COLO829 (cell line): ENCODE measurements at regions not wholly inside any gene's neighbourhood (a gene's known extent, or its start where the extent isn't known, plus 50 kb on each side); places are given as distances from the start of the nearest gene placed in this dataset.
"Not testable (repeated sequence)": the region's sequence is repeated elsewhere in the genome, so short reads cannot be mapped to it uniquely, and the experiment has no call there.

ENCODE experiments used
- DNase-seq: peaks from one replicate; pipeline ENCODE4 v3.0.0; 2012; ENCODE audit warnings: low spot score

DNA sequence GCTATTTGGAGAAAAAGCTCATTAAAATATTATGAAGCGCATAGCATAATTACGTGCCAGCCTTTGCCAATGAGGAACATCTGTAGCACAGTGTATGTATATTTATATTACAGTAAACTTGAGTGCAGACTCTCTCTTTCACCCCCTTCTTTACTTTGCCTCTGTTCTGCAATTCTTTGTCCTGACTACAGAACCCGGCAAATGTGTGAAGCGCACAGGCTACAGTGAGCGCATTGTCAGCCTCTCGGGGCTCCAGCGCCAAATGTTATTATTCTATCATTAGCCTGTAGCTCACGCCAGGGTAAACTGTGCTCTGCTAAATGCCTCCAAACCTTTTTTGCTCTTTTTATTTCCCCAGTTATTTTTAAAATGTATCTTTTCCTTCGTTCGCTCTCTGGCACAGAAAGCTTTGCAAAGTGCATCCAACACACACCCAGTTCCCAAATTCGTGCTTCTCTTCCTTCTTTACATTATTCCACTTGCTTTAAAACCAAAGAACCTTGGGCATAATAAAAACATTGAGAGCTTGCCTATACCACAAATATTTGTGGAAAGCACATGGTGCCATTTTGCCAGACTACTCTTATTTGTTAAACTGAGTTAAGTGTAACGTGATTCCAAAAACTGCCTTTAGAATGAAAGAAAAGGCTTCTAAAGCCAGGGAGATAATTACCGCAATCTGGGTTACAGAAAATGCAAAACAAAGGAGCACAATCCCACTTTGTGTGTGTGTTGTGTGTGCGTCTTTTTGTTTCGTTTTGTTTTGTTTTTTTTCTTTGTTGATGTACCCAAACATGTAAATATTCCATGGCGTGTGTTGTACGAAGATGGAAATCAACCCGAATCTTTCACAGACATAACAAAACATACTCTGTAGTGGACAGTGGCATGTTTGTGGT is 164.1 kb upstream of the MPDZ start:
- no peak for DNase-seq

- no peak for DNase-seq
Measured at GRCh38 chr9:13439685-13440476, 160.4 kb upstream of the MPDZ start.

GRCh38 chr9:13437866-13438265 is 158.4 kb upstream of the MPDZ start:
- DNase-seq, result no peak

DNA sequence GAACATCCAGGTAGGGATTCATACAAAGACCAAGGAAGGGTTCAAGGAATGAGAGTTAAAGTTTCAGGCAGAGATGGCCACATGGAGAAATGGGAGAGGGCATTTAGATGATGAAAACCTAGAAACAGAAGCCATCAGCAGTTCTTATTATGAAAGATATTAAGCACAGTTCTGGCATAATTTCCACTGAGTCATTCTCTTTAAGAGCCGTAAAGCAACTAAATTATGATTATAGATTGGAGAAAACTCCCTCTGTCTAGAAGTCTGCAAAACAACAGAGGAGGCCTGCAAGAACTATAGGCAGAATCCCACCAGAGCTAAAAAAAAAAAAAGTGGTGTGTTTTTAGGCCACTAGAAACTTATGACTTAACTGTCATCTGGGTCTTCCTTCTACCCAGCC is 157.1 kb upstream of the MPDZ start:
- DNase-seq, result no peak

GRCh38 chr9:13433453-13433852 is 154.0 kb upstream of the MPDZ start:
- not testable (repeated sequence) for DNase-seq

DNA sequence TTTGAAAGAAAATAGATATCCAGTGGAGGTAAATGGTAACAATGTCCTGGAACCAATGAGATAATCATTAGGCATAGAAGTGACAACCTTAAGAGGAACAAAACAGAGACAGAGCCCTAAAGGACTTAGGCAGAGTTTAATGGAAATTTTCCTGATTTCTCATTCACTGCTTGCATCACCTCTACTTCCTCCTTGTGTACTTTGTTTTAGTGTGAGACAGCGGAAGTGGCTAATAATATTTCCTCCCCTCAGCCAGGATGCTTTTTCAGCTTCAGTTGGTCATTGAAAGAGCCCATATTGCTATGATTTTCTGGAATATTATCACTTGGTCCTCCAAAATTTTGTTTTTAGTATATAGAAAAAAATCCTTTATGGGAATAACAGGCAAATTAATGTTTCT is 153.4 kb upstream of the MPDZ start:
- no peak for DNase-seq

DNA sequence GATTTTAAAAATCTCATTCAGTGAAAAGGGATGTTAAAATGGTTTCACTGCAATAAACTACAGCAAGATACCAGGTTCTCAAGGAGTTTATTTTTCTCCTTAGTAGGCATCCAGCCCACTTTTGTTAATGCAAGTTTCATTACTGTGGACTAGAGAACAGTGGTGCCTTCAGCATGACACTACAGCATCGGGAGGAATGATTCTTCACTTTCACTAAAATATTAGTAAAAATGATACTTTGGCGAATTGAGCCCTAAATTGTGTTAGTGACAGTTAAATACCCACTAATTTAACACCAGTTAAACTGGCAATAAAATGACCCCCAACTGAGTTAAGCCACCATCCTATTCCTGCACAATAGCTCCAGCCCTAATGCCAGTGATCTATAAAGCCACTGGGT is 152.2 kb upstream of the MPDZ start:
- no peak for DNase-seq

DNA sequence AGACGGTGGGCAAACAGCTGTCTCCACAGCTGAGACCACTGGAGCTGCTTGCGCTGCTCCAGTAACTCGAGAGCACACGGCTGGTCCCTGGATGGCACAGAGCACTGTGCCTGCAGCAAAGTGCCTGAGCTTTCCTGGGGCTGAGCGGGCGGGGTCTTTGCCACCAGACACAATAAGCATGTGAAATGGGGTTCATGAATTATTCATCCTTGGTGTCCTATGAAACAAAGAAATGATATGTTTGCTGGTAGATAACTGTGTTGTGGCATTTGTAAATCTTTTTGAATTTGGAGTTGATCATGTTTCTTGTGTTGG is 151.7 kb upstream of the MPDZ start:
- DNase-seq, result no peak

- no peak for DNase-seq
Measured at GRCh38 chr9:13430368-13431221, 151.1 kb upstream of the MPDZ start.

DNA sequence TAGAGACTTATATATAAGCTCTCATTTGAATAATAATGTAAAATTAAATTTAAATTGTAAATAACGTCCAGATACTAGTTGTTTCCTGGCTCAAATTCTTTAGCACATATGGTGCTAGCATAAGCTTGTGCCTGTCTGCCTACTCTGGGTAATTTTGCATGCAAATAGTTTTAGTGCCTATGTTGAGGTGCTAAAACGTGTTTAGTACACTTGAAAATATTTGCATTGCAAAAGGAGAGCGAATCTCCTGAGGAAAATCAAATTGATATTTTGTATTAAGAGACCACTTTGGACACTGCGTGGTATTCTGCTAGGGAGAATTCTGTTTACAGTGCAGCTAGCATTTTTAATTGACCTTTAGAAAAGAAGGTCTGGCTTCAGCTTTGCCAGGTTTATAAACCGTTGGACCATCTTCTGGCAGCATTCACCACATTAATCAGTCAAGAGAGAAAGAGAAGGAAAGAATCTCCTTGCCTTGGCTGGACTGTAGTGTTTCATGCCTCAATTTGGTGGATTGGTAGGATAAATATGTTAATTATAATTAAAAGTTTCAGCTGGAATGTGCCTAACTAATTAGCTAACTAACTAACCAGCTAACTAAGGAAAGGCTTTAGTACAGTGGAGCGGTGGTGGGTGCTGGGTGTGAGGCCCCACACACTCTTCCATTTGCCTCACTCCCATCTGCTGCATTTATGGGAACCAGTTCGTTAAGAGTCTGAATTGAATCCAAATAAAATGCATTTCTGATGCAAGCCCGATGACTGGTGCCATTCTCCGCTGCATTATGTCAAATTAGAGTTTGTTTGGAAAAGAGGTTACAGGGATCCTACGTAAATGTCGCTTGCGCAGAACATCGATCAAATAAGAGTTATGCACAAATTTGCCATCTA is 150.1 kb upstream of the MPDZ start:
- DNase-seq, result no peak

- DNase-seq, result no peak
Measured at GRCh38 chr9:13428766-13429165, 149.3 kb upstream of the MPDZ start.

DNA sequence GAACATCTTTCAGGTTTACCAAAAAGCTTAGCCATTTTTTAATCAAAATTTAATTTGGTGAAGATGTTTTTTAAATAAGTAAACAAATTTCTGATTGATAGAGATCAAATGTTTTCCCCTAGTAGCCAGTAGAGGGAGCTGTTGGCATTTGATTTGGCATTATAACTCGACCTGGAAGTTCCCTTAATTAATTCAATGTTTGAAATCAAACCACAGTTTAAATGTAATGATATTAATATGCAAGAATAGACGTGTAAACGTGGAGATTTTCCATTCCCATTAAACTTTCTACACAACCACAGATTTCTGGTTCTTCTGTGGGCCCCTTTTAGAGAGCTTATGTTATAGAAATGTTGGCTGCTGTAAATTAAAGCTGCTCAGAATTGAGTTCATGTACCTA is 148.1 kb upstream of the MPDZ start:
- peak; percentile 32 for DNase-seq

DNA sequence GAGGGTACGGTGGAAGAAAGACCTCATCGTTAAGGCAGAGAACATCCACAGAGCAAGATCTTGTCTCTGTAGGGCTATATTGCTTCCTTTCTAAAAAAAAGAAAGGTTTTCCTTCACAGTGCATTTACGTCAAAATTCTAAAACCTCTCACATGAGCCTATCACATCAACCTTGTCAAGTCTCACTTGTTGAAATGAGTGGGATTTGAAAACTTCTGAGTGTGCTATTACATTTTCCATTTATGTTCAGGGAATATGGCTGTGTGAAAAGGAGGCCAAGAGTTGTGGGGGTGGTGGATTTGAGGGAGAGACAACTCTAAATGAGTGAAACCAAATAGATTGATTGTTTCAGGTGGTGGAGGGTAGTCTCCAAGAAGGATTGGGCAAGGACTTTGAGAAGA is 147.1 kb upstream of the MPDZ start:
- DNase-seq, result no peak

- no peak for DNase-seq
Measured at GRCh38 chr9:13424872-13425271, 145.4 kb upstream of the MPDZ start.

- no peak for DNase-seq
Measured at GRCh38 chr9:13424204-13424603, 144.7 kb upstream of the MPDZ start.

- DNase-seq, result no peak
Measured at GRCh38 chr9:13414349-13414748, 134.9 kb upstream of the MPDZ start.

GRCh38 chr9:13412331-13412730 is 132.8 kb upstream of the MPDZ start:
- no peak for DNase-seq

DNA sequence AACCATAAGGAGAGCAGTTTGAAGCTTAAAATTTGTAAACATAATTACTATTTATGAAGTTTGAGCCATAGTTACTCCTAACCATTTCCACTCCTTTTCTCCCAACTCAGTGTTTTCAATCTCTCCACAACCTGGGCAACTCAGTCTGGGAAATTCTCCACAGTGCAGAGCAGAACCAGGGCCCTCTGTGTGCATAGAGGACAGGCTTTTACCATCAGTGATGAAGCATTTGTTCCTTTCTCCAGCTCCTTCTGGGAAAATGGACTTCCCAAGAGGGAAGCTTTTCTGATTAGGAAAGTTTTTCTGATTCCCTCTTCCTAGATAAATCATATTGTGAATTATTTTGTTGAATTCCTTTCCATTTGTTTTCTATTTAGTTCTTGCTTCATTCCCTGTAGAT is 132.3 kb upstream of the MPDZ start:
- no peak for DNase-seq

DNA sequence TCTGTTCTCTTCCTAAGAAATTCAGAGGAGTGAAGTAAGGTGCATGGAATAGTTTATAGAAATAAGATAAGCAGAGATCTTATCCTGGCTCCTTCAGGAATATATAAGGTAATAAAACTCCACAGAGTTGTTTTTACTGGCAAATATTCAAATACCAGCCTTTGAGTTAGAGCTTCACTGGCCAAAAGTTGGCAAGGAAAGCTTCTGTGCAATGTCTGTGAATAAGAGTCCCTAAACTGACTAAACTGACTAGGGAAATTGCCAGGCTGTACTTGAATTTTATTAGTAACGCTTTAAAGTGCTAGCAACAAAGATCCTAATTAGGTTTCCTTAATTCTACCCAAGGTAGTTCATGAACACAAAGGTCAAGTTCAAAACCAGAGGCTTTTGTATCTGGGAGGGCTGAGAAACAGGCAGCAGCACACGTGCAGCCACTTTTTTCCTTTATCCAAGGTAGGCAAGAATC is 131.1 kb upstream of the MPDZ start:
- no peak for DNase-seq

- DNase-seq, result no peak
Measured at GRCh38 chr9:13397661-13398060, 118.2 kb upstream of the MPDZ start.

GRCh38 chr9:13397220-13397619 is 117.7 kb upstream of the MPDZ start:
- no peak for DNase-seq
